HepG2 (cell line): ENCODE measurements at regions not wholly inside any gene's neighbourhood (a gene's known extent, or its start where the extent isn't known, plus 50 kb on each side); places are given as distances from the start of the nearest gene placed in this dataset.

ENCODE experiments used
- EZH2 ChIP-seq: conservative IDR thresholded peaks from 2 replicates; pipeline ENCODE4 v1.6.1; 2012; ENCODE audit warnings: mild to moderate bottlenecking, low read depth, low read length, moderate library complexity
- ISX ChIP-seq: sonication (generic); formaldehyde crosslinking; conservative IDR thresholded peaks from 2 replicates; pipeline ENCODE4 v1.5.0; 2020; ENCODE audit warnings: missing genetic modification reagents
- JUNB ChIP-seq: sonication (generic); formaldehyde crosslinking; IDR thresholded peaks from 2 replicates; pipeline ENCODE4 v1.8.0; 2022; ENCODE audit warnings: missing genetic modification reagents, mild to moderate bottlenecking, borderline replicate concordance
- KDM3A ChIP-seq: IDR thresholded peaks from 2 replicates; pipeline ENCODE4 v1.6.1; 2018; ENCODE audit warnings: low read depth, missing compliant biosample characterization
- MXI1 ChIP-seq: IDR thresholded peaks from 3 replicates; pipeline ENCODE4 v1.6.1; 2012; ENCODE audit warnings: low read depth, low read length, inconsistent platforms, borderline replicate concordance
- RAD21 ChIP-seq: fragments of 450-650 bp; formaldehyde crosslinking; IDR thresholded peaks from 2 replicates; pipeline ENCODE4 v1.5.0; 2020; ENCODE audit warnings: mild to moderate bottlenecking
- RFX5 ChIP-seq: IDR thresholded peaks from 2 replicates; pipeline ENCODE4 v1.6.1; 2011; ENCODE audit warnings: low read depth, low read length, improper control_type of control experiment
- SIN3A ChIP-seq: IDR thresholded peaks from 2 replicates; pipeline ENCODE4 v1.6.1; 2011; ENCODE audit warnings: low read depth, mild to moderate bottlenecking, control low read depth, low read length, borderline replicate concordance
- STAT5B ChIP-seq: sonication (generic); formaldehyde crosslinking; IDR thresholded peaks from 2 replicates; pipeline ENCODE4 v1.4.0; 2020; ENCODE audit warnings: missing genetic modification reagents
- ZFP41 ChIP-seq: sonication (generic); formaldehyde crosslinking; IDR thresholded peaks from 2 replicates; pipeline ENCODE4 v1.4.0; 2020; ENCODE audit warnings: mild to moderate bottlenecking, missing genetic modification reagents, borderline replicate concordance
- ZNF12 ChIP-seq: sonication (generic); formaldehyde crosslinking; IDR thresholded peaks from 2 replicates; pipeline ENCODE4 v1.5.0; 2020; ENCODE audit warnings: missing genetic modification reagents
- TF ChIP-seq, protein P1 (sequence below): sonication (generic); formaldehyde crosslinking; IDR thresholded peaks from 2 replicates; pipeline ENCODE4 v1.5.0; 2020; ENCODE audit warnings: mild to moderate bottlenecking, missing genetic modification reagents, moderate library complexity

DNA sequence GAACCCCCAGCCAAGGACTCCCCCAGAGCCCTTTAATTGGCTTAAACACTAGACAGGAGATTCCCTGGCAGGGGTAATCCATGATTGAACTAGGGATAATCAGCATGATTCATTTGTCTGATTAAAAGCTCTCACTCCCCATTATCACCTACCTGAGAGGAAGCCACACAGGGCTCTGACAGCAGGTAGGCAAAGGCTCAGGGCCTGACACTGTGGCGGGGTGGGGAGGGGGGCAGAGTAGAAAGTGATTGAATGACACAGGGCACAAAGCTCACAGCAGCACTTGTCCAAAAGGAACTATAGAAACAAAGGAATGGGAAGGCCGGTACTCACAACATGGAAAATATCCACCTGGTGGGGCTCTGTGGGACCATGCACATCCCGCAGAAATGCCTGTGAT, 231.6 kb downstream of the MAFB start:
- TF ChIP-seq ZNF12 (no peak), ZFP41 (CRISPR knock-in tag) (no peak), EZH2 (no peak), KDM3A (CRISPR knock-in tag) (no peak), MXI1 (no peak), RAD21 (CRISPR knock-in tag) (no peak), STAT5B (CRISPR knock-in tag) (no peak), RFX5 (no peak), JUNB (CRISPR knock-in tag) (no peak), SIN3A (no peak), ISX (CRISPR knock-in tag) (no peak)
- TF ChIP-seq, protein P1, sequence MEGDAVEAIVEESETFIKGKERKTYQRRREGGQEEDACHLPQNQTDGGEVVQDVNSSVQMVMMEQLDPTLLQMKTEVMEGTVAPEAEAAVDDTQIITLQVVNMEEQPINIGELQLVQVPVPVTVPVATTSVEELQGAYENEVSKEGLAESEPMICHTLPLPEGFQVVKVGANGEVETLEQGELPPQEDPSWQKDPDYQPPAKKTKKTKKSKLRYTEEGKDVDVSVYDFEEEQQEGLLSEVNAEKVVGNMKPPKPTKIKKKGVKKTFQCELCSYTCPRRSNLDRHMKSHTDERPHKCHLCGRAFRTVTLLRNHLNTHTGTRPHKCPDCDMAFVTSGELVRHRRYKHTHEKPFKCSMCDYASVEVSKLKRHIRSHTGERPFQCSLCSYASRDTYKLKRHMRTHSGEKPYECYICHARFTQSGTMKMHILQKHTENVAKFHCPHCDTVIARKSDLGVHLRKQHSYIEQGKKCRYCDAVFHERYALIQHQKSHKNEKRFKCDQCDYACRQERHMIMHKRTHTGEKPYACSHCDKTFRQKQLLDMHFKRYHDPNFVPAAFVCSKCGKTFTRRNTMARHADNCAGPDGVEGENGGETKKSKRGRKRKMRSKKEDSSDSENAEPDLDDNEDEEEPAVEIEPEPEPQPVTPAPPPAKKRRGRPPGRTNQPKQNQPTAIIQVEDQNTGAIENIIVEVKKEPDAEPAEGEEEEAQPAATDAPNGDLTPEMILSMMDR (CRISPR knock-in tag): no peak
